Colonic mucosa (tissue), 4 donors: ENCODE measurements at regions not wholly inside any gene's neighbourhood (a gene's known extent, or its start where the extent isn't known, plus 50 kb on each side); places are given as distances from the start of the nearest gene placed in this dataset.

Experiments used
- DNase-seq: peaks from one replicate; pipeline ENCODE4 v3.0.0-alpha.2; 2020
- H3K27ac ChIP-seq: fragments of 200-600 bp; one replicate; pipeline ENCODE4 v1.8.0; 2021
- H3K27me3 ChIP-seq: fragments of 200-600 bp; one replicate; pipeline ENCODE4 v1.8.0; 2021
- H3K36me3 ChIP-seq: fragments of 200-600 bp; one replicate; pipeline ENCODE4 v1.8.0; 2021
- H3K4me1 ChIP-seq: fragments of 200-600 bp; one replicate; pipeline ENCODE4 v1.8.0; 2021; ENCODE audit warnings: mild to moderate bottlenecking
- H3K4me3 ChIP-seq: fragments of 200-600 bp; one replicate; pipeline ENCODE4 v1.8.0; 2021
- H3K9ac ChIP-seq, 2 donors: one replicate each; pipeline ENCODE4 v1.7.0; 2013; ENCODE audit warnings: control low read depth in 2 of 2, low read depth in 2 of 2, low read length in 2 of 2
- H3K9me3 ChIP-seq: fragments of 200-600 bp; one replicate; pipeline ENCODE4 v1.8.0; 2021
- CTCF ChIP-seq: fragments of 200-600 bp; IDR thresholded peaks from one replicate; pipeline ENCODE4 v1.8.0; 2022; ENCODE audit warnings: antibody characterized with exemption, mild to moderate bottlenecking
- intact Hi-C: fragments of 100-400 bp; cut with DNase I; formaldehyde crosslinking; loops from one replicate; pipeline ENCODE4 v1.14.1; 2022
- donor health status: healthy.
- donor health status: DM: no; HTN: no; CAD: no.
- donor health status: DM: no; HTN: no; CAD: no.

- intact Hi-C loops: no loop called here
- no peak for TF ChIP-seq CTCF
- Histone ChIP-seq H3K4me1 (no peaks in the 10 kb centered on the region), H3K9me3 (no peaks in the 10 kb centered on the region), H3K4me3 (no peak overlapping the region), H3K27ac (no peak overlapping the region), H3K27me3 (no peaks in the 10 kb centered on the region), H3K9ac (no peak overlapping the region), H3K36me3 (no peaks in the 10 kb centered on the region)
- no peak for DNase-seq
Measured at GRCh38 chr12:129966146-129966995, 62.5 kb upstream of the TMEM132D start.

GRCh38 chr12:129971721-129972120, 67.9 kb upstream of the TMEM132D start:
- Histone ChIP-seq H3K27me3 (no peaks in the 10 kb centered on the region), H3K4me1 (no peaks in the 10 kb centered on the region), H3K4me3 (no peak overlapping the region), H3K9me3 (no peaks in the 10 kb centered on the region), H3K9ac (no peak overlapping the region), H3K27ac (no peak overlapping the region), H3K36me3 (no peaks in the 10 kb centered on the region)
- intact Hi-C loops: no loop called here
- no peak for DNase-seq
- no peak for TF ChIP-seq CTCF

GRCh38 chr12:129973236-129973961, 69.6 kb upstream of the TMEM132D start:
- H3K9me3 ChIP-seq: no peaks in the 10 kb centered on the region
- H3K36me3 ChIP-seq: no peaks in the 10 kb centered on the region
- intact Hi-C loops: no loop called here
- H3K4me1 ChIP-seq: no peaks in the 10 kb centered on the region
- no peak for TF ChIP-seq CTCF
- no peak overlapping the region for H3K27ac ChIP-seq
- H3K27me3 ChIP-seq: no peaks in the 10 kb centered on the region
- H3K9ac ChIP-seq: no peak overlapping the region
- no peak overlapping the region for H3K4me3 ChIP-seq
- DNase-seq: no peak

- H3K4me3 ChIP-seq: no peak overlapping the region
- no peak for DNase-seq
- no peak overlapping the region for H3K9ac ChIP-seq
- intact Hi-C loops: no loop called here
- no peaks in the 10 kb centered on the region for H3K9me3 ChIP-seq
- TF ChIP-seq CTCF: no peak
- H3K4me1 ChIP-seq: no peaks in the 10 kb centered on the region
- no peaks in the 10 kb centered on the region for H3K27me3 ChIP-seq
- H3K36me3 ChIP-seq: no peaks in the 10 kb centered on the region
- H3K27ac ChIP-seq: no peak overlapping the region
Measured at GRCh38 chr12:129984106-129984505, 80.3 kb upstream of the TMEM132D start.

- no peaks in the 10 kb centered on the region for H3K4me1 ChIP-seq
- H3K9me3 ChIP-seq: no peaks in the 10 kb centered on the region
- no peak overlapping the region for H3K4me3 ChIP-seq
- H3K36me3 ChIP-seq: no peaks in the 10 kb centered on the region
- intact Hi-C loops: no loop called here
- no peak for DNase-seq
- no peak overlapping the region for H3K9ac ChIP-seq
- no peak for TF ChIP-seq CTCF
- H3K27ac ChIP-seq: no peak overlapping the region
- H3K27me3 ChIP-seq: no peaks in the 10 kb centered on the region
Measured at GRCh38 chr12:129987841-129988240, 84.0 kb upstream of the TMEM132D start.
